Neuronal stem cell (in vitro differentiated cells): ENCODE measurements at regions not wholly inside any gene's neighbourhood (a gene's known extent, or its start where the extent isn't known, plus 50 kb on each side); places are given as distances from the start of the nearest gene placed in this dataset.

Experiments
- DNase-seq: peaks from one replicate; pipeline ENCODE4 v3.0.0-alpha.2; 2013; ENCODE audit warnings: low spot score
- H2AFZ ChIP-seq: one replicate; pipeline ENCODE4 v1.6.1; 2013; ENCODE audit warnings: mild to moderate bottlenecking, low read length, inconsistent platforms
- H2AK5ac ChIP-seq: 2 replicates; pipeline ENCODE4 v1.6.1; 2013; ENCODE audit warnings: low read depth, mild to moderate bottlenecking, inconsistent platforms, low read length, moderate library complexity, mixed read lengths
- H2BK120ac ChIP-seq: 2 replicates; pipeline ENCODE4 v1.6.1; 2013; ENCODE audit warnings: low read depth, mild to moderate bottlenecking, inconsistent platforms, low read length, moderate library complexity, mixed read lengths
- H2BK12ac ChIP-seq: one replicate; pipeline ENCODE4 v1.6.1; 2013; ENCODE audit warnings: low read length, inconsistent platforms
- H2BK15ac ChIP-seq: 2 replicates; pipeline ENCODE4 v1.6.1; 2013; ENCODE audit warnings: mild to moderate bottlenecking, low read length, inconsistent platforms, mixed read lengths
- H2BK5ac ChIP-seq: one replicate; pipeline ENCODE4 v1.6.1; 2013; ENCODE audit warnings: inconsistent platforms, mild to moderate bottlenecking, low read length, moderate library complexity
- H3K14ac ChIP-seq: one replicate; pipeline ENCODE4 v1.6.1; 2013; ENCODE audit warnings: low read length, inconsistent platforms
- H3K18ac ChIP-seq: 2 replicates; pipeline ENCODE4 v1.6.1; 2013; ENCODE audit warnings: low read length, inconsistent platforms
- H3K23ac ChIP-seq: 2 replicates; pipeline ENCODE4 v1.6.1; 2013; ENCODE audit warnings: low read depth, mild to moderate bottlenecking, mixed read lengths, low read length, inconsistent platforms; ENCODE audit not compliant: poor library complexity
- H3K27ac ChIP-seq: replicated peaks from 3 replicates; pipeline ENCODE4 v1.5.1; 2013; ENCODE audit warnings: low read length, inconsistent platforms
- H3K27me3 ChIP-seq, 3 experiments: 2 replicates each; pipeline ENCODE4 v1.6.1; 2013; ENCODE audit warnings: low read length in 3 of 3, mild to moderate bottlenecking in 2 of 3, inconsistent platforms in 1 of 3, low read depth in 1 of 3, mixed read lengths in 1 of 3, moderate library complexity in 1 of 3; ENCODE audit not compliant: control insufficient read depth in 3 of 3, insufficient read depth in 3 of 3
- H3K36me3 ChIP-seq, 2 donors: replicated peaks in 1 of 2; 2 replicates each; pipeline ENCODE4 v1.6.1; 2013; ENCODE audit warnings: low read length in 2 of 2; ENCODE audit not compliant: control insufficient read depth in 2 of 2, insufficient read depth in 2 of 2
- H3K4ac ChIP-seq: 2 replicates; pipeline ENCODE4 v1.6.1; 2013; ENCODE audit warnings: inconsistent platforms, mild to moderate bottlenecking, low read length, moderate library complexity
- H3K4me1 ChIP-seq, 2 donors: 1 replicate in 1 of 2; 2 replicates in 1 of 2; pipeline ENCODE4 v1.6.1; 2013; ENCODE audit warnings: low read length in 2 of 2, low read depth in 1 of 2; ENCODE audit not compliant: control insufficient read depth in 2 of 2, insufficient read depth in 1 of 2
- H3K4me2 ChIP-seq: one replicate; pipeline ENCODE4 v1.6.1; 2013; ENCODE audit warnings: mild to moderate bottlenecking, low read length, inconsistent platforms; ENCODE audit not compliant: insufficient read depth, poor library complexity, severe bottlenecking
- H3K4me3 ChIP-seq, 2 donors: 2 replicates each; pipeline ENCODE4 v1.5.1; 2013; ENCODE audit warnings: low read length in 2 of 2, mild to moderate bottlenecking in 2 of 2, inconsistent platforms in 1 of 2, moderate library complexity in 1 of 2
- H3K79me1 ChIP-seq: one replicate; pipeline ENCODE4 v1.6.1; 2013; ENCODE audit warnings: low read depth, mild to moderate bottlenecking, inconsistent platforms, low read length, moderate library complexity
- H3K9ac ChIP-seq: one replicate; pipeline ENCODE4 v1.6.1; 2013; ENCODE audit warnings: mild to moderate bottlenecking, low read depth, low read length, inconsistent platforms; ENCODE audit not compliant: poor library complexity
- H3K9me3 ChIP-seq, 2 donors: replicated peaks in 1 of 2; 2 replicates each; pipeline versions ENCODE3 to v1.6.1; 2013; ENCODE audit warnings: low read length in 2 of 2, mild to moderate bottlenecking in 2 of 2, inconsistent platforms in 1 of 2, low read depth in 1 of 2, mixed read lengths in 1 of 2, moderate library complexity in 1 of 2; ENCODE audit not compliant: control insufficient read depth in 2 of 2, insufficient read depth in 1 of 2
- H4K8ac ChIP-seq: one replicate; pipeline ENCODE4 v1.6.1; 2013; ENCODE audit warnings: low read depth, mild to moderate bottlenecking, inconsistent platforms, low read length, moderate library complexity
- H4K91ac ChIP-seq: one replicate; pipeline ENCODE4 v1.6.1; 2013; ENCODE audit warnings: low read length, low read depth, mild to moderate bottlenecking, inconsistent platforms; ENCODE audit not compliant: poor library complexity
- WGBS, 2 donors: extraction: QIAGEN DNeasy Blood & Tissue Kit; methylation state at CpG; one replicate each; pipeline ENCODE4 v1.1.7; 2013; ENCODE audit warnings: missing lambda C conversion rate in 2 of 2, mixed read lengths in 1 of 2; ENCODE audit not compliant: insufficient read length in 2 of 2, insufficient replicate concordance in 1 of 2; ENCODE audit errors: extremely low coverage in 2 of 2; 5-methylcytosine and 5-hydroxymethylcytosine counted together

DNA sequence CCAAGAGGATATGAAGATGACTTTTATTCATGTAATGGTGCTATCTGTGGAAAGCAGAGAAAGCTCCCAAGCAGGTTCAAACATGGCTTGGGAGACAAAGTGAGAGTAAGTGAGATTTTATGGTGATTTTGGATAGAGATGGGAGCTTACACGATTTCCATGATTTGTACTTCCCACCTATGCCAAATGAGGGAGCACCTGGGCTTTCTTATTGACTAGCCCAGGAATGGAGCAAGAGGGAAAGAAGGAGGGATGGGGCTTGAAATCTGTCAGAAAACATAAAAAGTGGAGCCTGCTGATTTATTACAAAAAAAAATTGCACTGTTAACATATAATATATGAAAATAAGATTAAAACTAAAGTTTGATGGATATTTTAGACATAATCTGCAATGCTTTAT is 703.5 kb upstream of the PABPC4L start:
- no peaks in the 10 kb centered on the region for H3K36me3 ChIP-seq

DNA sequence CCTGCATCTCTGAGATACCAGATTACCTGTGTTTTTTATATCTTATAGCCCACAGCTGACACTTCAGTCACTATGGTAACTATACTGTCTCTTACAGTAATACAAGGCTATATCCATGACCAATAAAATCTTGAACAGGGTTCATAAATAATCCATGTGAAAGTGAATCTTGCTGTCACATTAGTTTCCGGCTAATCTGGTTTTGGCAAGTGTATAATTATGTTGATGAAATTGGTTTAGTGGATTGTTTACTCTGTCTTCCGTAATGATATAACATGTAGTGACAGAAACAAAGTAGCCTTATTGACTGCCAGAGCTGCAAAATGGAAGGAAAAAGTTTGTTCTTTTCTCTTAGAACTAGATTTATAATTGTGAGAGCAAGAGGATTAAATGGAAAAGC is 686.6 kb upstream of the PABPC4L start:
- Histone ChIP-seq H2BK12ac (no peak overlapping the region), H3K23ac (no peak overlapping the region), H4K8ac (no peak overlapping the region), H4K91ac (no peak overlapping the region), H3K4ac (no peak overlapping the region), H3K9me3 (no peaks in the 10 kb centered on the region), H3K4me3 (no peak overlapping the region), H3K27me3 (no peaks in the 10 kb centered on the region), H3K18ac (no peak overlapping the region), H3K9ac (no peak overlapping the region), H2BK5ac (no peak overlapping the region), H3K36me3 (no peaks in the 10 kb centered on the region), H3K14ac (no peak overlapping the region), H2AFZ (no peak overlapping the region), H3K79me1 (no peaks in the 10 kb centered on the region), H3K4me1 (no peaks in the 10 kb centered on the region), H3K27ac (no peak overlapping the region), H2AK5ac (no peak overlapping the region), H2BK120ac (no peak overlapping the region), H3K4me2 (no peak overlapping the region), H2BK15ac (no peak overlapping the region)
- no CpG with 5 or more reads among the region's 2 CpGs for WGBS, 2 donors
- DNase-seq: no peak

More for the DNA sequence above, 703.5 kb upstream of the PABPC4L start:
- Histone ChIP-seq H3K18ac (no peak overlapping the region), H3K4me3 (no peak overlapping the region), H2AFZ (no peak overlapping the region), H3K4me1 (no peaks in the 10 kb centered on the region), H2BK5ac (no peak overlapping the region), H3K79me1 (no peaks in the 10 kb centered on the region), H4K8ac (no peak overlapping the region), H2BK12ac (no peak overlapping the region), H3K14ac (no peak overlapping the region), H3K9me3 (no peaks in the 10 kb centered on the region), H2BK120ac (no peak overlapping the region), H3K9ac (no peak overlapping the region), H4K91ac (no peak overlapping the region), H3K4me2 (no peak overlapping the region), H2BK15ac (no peak overlapping the region), H3K4ac (no peak overlapping the region), H3K27me3 (no peaks in the 10 kb centered on the region), H2AK5ac (no peak overlapping the region), H3K27ac (no peak overlapping the region), H3K23ac (no peak overlapping the region)
- no peak for DNase-seq
- no CpG with 5 or more reads among the region's 1 CpG for WGBS, 2 donors

DNA sequence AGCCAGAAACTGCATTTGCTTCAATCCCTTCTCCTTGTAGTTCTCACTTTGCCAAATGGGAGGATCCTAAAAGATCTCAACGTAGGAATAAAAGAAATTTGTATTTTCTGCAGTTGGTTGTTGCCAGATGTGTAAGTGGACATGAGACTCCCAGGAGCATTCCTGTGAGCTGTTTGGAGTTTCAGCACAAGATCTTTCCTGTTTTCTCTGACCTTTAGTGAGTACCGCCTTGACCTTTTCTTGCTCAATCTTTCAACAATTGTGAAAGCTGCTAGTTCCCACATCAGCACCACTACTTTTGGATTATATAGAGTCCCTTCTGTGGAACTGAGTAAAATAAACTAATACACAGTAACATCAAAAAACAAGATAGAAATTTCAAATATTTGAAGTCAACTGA is 683.8 kb upstream of the PABPC4L start:
- Histone ChIP-seq H3K9me3 (no peaks in the 10 kb centered on the region), H2AK5ac (no peak overlapping the region), H3K27ac (no peak overlapping the region), H4K91ac (no peak overlapping the region), H3K4ac (no peak overlapping the region), H3K14ac (no peak overlapping the region), H3K4me3 (no peak overlapping the region), H2BK12ac (no peak overlapping the region), H3K23ac (no peak overlapping the region), H3K27me3 (no peaks in the 10 kb centered on the region), H3K4me2 (no peak overlapping the region), H2AFZ (no peak overlapping the region), H3K9ac (no peak overlapping the region), H3K18ac (no peak overlapping the region), H3K36me3 (no peaks in the 10 kb centered on the region), H2BK15ac (no peak overlapping the region), H4K8ac (no peak overlapping the region), H2BK5ac (no peak overlapping the region), H3K4me1 (no peaks in the 10 kb centered on the region), H2BK120ac (no peak overlapping the region), H3K79me1 (no peaks in the 10 kb centered on the region)
- no CpG with 5 or more reads among the region's 2 CpGs for WGBS, 2 donors
- DNase-seq: no peak

GRCh38 chr4:134883831-134884449 is 682.4 kb upstream of the PABPC4L start:
- H2BK15ac ChIP-seq: no peak overlapping the region

More at GRCh38 chr4:134883831-134884449, 682.4 kb upstream of the PABPC4L start:
- H3K23ac ChIP-seq: no peak overlapping the region
- H3K4me3 ChIP-seq: no peak overlapping the region
- no peak overlapping the region for H3K18ac ChIP-seq
- H3K4ac ChIP-seq: no peak overlapping the region
- no peak overlapping the region for H3K9ac ChIP-seq
- H3K79me1 ChIP-seq: no peaks in the 10 kb centered on the region
- H3K27me3 ChIP-seq: no peaks in the 10 kb centered on the region
- no CpG with 5 or more reads among the region's 1 CpG for WGBS, 2 donors
- H2AK5ac ChIP-seq: no peak overlapping the region
- H2AFZ ChIP-seq: no peak overlapping the region
- H2BK120ac ChIP-seq: no peak overlapping the region
- no peaks in the 10 kb centered on the region for H3K36me3 ChIP-seq
- H2BK12ac ChIP-seq: no peak overlapping the region
- no peak overlapping the region for H3K4me2 ChIP-seq
- H4K91ac ChIP-seq: no peak overlapping the region
- H3K14ac ChIP-seq: no peak overlapping the region
- no peaks in the 10 kb centered on the region for H3K9me3 ChIP-seq
- DNase-seq: no peak
- H2BK5ac ChIP-seq: no peak overlapping the region
- H3K4me1 ChIP-seq: no peaks in the 10 kb centered on the region
- no peak overlapping the region for H3K27ac ChIP-seq
- no peak overlapping the region for H4K8ac ChIP-seq
